Stimulated activated CD8-positive, alpha-beta memory T cell treated with anti-CD3 and anti-CD28 coated beads, Interleukin-15, amount 100 ng/mL, for 48 hours (primary cell): ENCODE measurements at regions not wholly inside any gene's neighbourhood (a gene's known extent, or its start where the extent isn't known, plus 50 kb on each side); places are given as distances from the start of the nearest gene placed in this dataset.
"Not testable (repeated sequence)": the region's sequence is repeated elsewhere in the genome, so short reads cannot be mapped to it uniquely, and the experiment has no call there.

Source experiments
- DNase-seq, 2 donors: peaks; one replicate each; pipeline ENCODE4 v3.0.0-alpha.2; 2020; ENCODE audit warnings: low read depth in 2 of 2

GRCh38 chrX:40530509-40530908 is 50.3 kb upstream of the ATP6AP2 start:
- DNase-seq, result no peak

GRCh38 chrX:40527543-40527942 is 53.2 kb upstream of the ATP6AP2 start:
- no peak for DNase-seq

- no peak for DNase-seq
Measured at GRCh38 chrX:40526412-40526811, 54.4 kb upstream of the ATP6AP2 start.

GRCh38 chrX:40525901-40526300 is 54.9 kb upstream of the ATP6AP2 start:
- not testable (repeated sequence) for DNase-seq

- no peak for DNase-seq
Measured at GRCh38 chrX:40524423-40524822, 56.3 kb upstream of the ATP6AP2 start.

GRCh38 chrX:40523852-40524251 is 56.9 kb upstream of the ATP6AP2 start:
- no peak for DNase-seq

- no peak for DNase-seq
Measured at GRCh38 chrX:40521868-40522450, 58.8 kb upstream of the ATP6AP2 start.

- DNase-seq, result no peak
Measured at GRCh38 chrX:40514376-40514775, 66.4 kb upstream of the ATP6AP2 start.

GRCh38 chrX:40513835-40514234 is 66.9 kb upstream of the ATP6AP2 start:
- no peak for DNase-seq

GRCh38 chrX:40513012-40513411 is 67.8 kb upstream of the ATP6AP2 start:
- no peak for DNase-seq

- no peak for DNase-seq
Measured at GRCh38 chrX:40511258-40511657, 69.5 kb upstream of the ATP6AP2 start.

GRCh38 chrX:40508560-40508959 is 72.2 kb upstream of the ATP6AP2 start:
- DNase-seq, result no peak

- DNase-seq, result no peak
Measured at GRCh38 chrX:40506201-40506985, 74.4 kb upstream of the ATP6AP2 start.

- DNase-seq, result no peak
Measured at GRCh38 chrX:40504801-40505605, 75.8 kb upstream of the ATP6AP2 start.

- no peak for DNase-seq
Measured at GRCh38 chrX:40503094-40503493, 77.7 kb upstream of the ATP6AP2 start.

GRCh38 chrX:40502688-40503087 is 78.1 kb upstream of the ATP6AP2 start:
- no peak for DNase-seq

GRCh38 chrX:40501164-40501855 is 79.5 kb upstream of the ATP6AP2 start:
- DNase-seq, result no peak

GRCh38 chrX:40496728-40497127 is 84.0 kb upstream of the ATP6AP2 start:
- no peak for DNase-seq

- no peak for DNase-seq
Measured at GRCh38 chrX:40495659-40496058, 85.1 kb upstream of the ATP6AP2 start.

GRCh38 chrX:40494005-40494404 is 86.8 kb upstream of the ATP6AP2 start:
- DNase-seq, result no peak

GRCh38 chrX:40488296-40488695 is 92.5 kb upstream of the ATP6AP2 start:
- DNase-seq, result no peak

GRCh38 chrX:40485973-40486372 is 94.8 kb upstream of the ATP6AP2 start:
- DNase-seq, result no peak
